ENCODE measurements at regions not wholly inside any gene's neighbourhood (a gene's known extent, or its start where the extent isn't known, plus 50 kb on each side); places are given as distances from the start of the nearest gene placed in this dataset.

GRCh38 chr12:115648463-115648862 lies 629.0 kb downstream of the MED13L start:
- no peaks in the 10 kb centered on the region for H3K9me2 ChIP-seq (replicated peaks; ENCODE audit: insufficient read depth)
- H3K27me3 ChIP-seq: no peaks in the 10 kb centered on the region
- no peak overlapping the region for H3K4me2 ChIP-seq
- no peaks in the 10 kb centered on the region for H3K9me3 ChIP-seq (ENCODE audit: low read depth)
- no peak overlapping the region for H2AFZ ChIP-seq
- H3K27ac ChIP-seq: peak overlapping the region; percentile 6
- no peaks in the 10 kb centered on the region for H3K36me3 ChIP-seq (replicated peaks; ENCODE audit: insufficient read depth, low read depth)
- TF ChIP-seq CTCF (IDR thresholded peaks at IDR 0.05; ENCODE audit: poor library complexity) (no peak), EZH2 (IDR thresholded peaks at IDR 0.05; ENCODE audit: borderline replicate concordance) (no peak), EZH2phosphoT487 (IDR thresholded peaks at IDR 0.05; ENCODE audit: low read depth, severe bottlenecking, unreplicated experiment) (no peak)
- H3K4me1 ChIP-seq (ENCODE audit: insufficient read depth): peaks cover 12% of the 10 kb centered on the region
- DNase-seq (ENCODE audit: low spot score): no peak
- 6% methylated on average over 1 of the region's 1 CpG for WGBS (ENCODE audit: low lambda C conversion rate, missing lambda C conversion rate)
- H3K4me3 ChIP-seq: no peak overlapping the region
- H4K20me1 ChIP-seq (ENCODE audit: insufficient read depth, poor library complexity, severe bottlenecking): no peaks in the 10 kb centered on the region
- no peaks in the 10 kb centered on the region for H3K79me2 ChIP-seq

GRCh38 chr12:115646210-115646609 lies 631.3 kb downstream of the MED13L start:
- 97% methylated on average over 2 of the region's 2 CpGs for WGBS (ENCODE audit: low lambda C conversion rate, missing lambda C conversion rate)
- Histone ChIP-seq H3K4me1 (ENCODE audit: insufficient read depth) (peaks cover 12% of the 10 kb centered on the region), H3K79me2 (no peaks in the 10 kb centered on the region), H3K9me3 (ENCODE audit: low read depth) (no peaks in the 10 kb centered on the region), H3K4me3 (no peak overlapping the region), H3K27me3 (no peaks in the 10 kb centered on the region), H3K4me2 (no peak overlapping the region), H3K36me3 (replicated peaks; ENCODE audit: insufficient read depth, low read depth) (no peaks in the 10 kb centered on the region), H2AFZ (no peak overlapping the region), H3K27ac (no peak overlapping the region), H4K20me1 (ENCODE audit: insufficient read depth, poor library complexity, severe bottlenecking) (no peaks in the 10 kb centered on the region), H3K9me2 (replicated peaks; ENCODE audit: insufficient read depth) (no peaks in the 10 kb centered on the region)
- no peak for DNase-seq (ENCODE audit: low spot score)
- TF ChIP-seq EZH2phosphoT487 (IDR thresholded peaks at IDR 0.05; ENCODE audit: low read depth, severe bottlenecking, unreplicated experiment) (no peak), CTCF (IDR thresholded peaks at IDR 0.05; ENCODE audit: poor library complexity) (no peak), EZH2 (IDR thresholded peaks at IDR 0.05; ENCODE audit: borderline replicate concordance) (no peak)

GRCh38 chr12:115640929-115641328 lies 636.6 kb downstream of the MED13L start:
- no peak overlapping the region for H2AFZ ChIP-seq
- peaks cover 3% of the 10 kb centered on the region for H3K4me1 ChIP-seq (ENCODE audit: insufficient read depth)
- no peak for DNase-seq (ENCODE audit: low spot score)
- H3K4me3 ChIP-seq: no peak overlapping the region
- no peaks in the 10 kb centered on the region for H4K20me1 ChIP-seq (ENCODE audit: insufficient read depth, poor library complexity, severe bottlenecking)
- no peak overlapping the region for H3K4me2 ChIP-seq
- TF ChIP-seq EZH2 (IDR thresholded peaks at IDR 0.05; ENCODE audit: borderline replicate concordance) (no peak), CTCF (IDR thresholded peaks at IDR 0.05; ENCODE audit: poor library complexity) (no peak), EZH2phosphoT487 (IDR thresholded peaks at IDR 0.05; ENCODE audit: low read depth, severe bottlenecking, unreplicated experiment) (no peak)
- H3K9me3 ChIP-seq (ENCODE audit: low read depth): no peaks in the 10 kb centered on the region
- H3K9me2 ChIP-seq (replicated peaks; ENCODE audit: insufficient read depth): no peaks in the 10 kb centered on the region
- WGBS (ENCODE audit: low lambda C conversion rate, missing lambda C conversion rate): 86% methylated on average over 2 of the region's 2 CpGs
- H3K36me3 ChIP-seq (replicated peaks; ENCODE audit: insufficient read depth, low read depth): no peaks in the 10 kb centered on the region
- H3K27me3 ChIP-seq: no peaks in the 10 kb centered on the region
- no peak overlapping the region for H3K27ac ChIP-seq
- no peaks in the 10 kb centered on the region for H3K79me2 ChIP-seq

- H3K9me2 ChIP-seq (replicated peaks; ENCODE audit: insufficient read depth): no peaks in the 10 kb centered on the region
- TF ChIP-seq EZH2phosphoT487 (IDR thresholded peaks at IDR 0.05; ENCODE audit: low read depth, severe bottlenecking, unreplicated experiment) (no peak), EZH2 (IDR thresholded peaks at IDR 0.05; ENCODE audit: borderline replicate concordance) (no peak), CTCF (IDR thresholded peaks at IDR 0.05; ENCODE audit: poor library complexity) (no peak)
- no peak overlapping the region for H3K4me2 ChIP-seq
- H3K9me3 ChIP-seq (ENCODE audit: low read depth): no peaks in the 10 kb centered on the region
- no peak for DNase-seq (ENCODE audit: low spot score)
- no peaks in the 10 kb centered on the region for H4K20me1 ChIP-seq (ENCODE audit: insufficient read depth, poor library complexity, severe bottlenecking)
- no peaks in the 10 kb centered on the region for H3K36me3 ChIP-seq (replicated peaks; ENCODE audit: insufficient read depth, low read depth)
- H3K4me1 ChIP-seq (ENCODE audit: insufficient read depth): peaks cover 3% of the 10 kb centered on the region
- no peak overlapping the region for H3K4me3 ChIP-seq
- no peaks in the 10 kb centered on the region for H3K27me3 ChIP-seq
- WGBS (ENCODE audit: low lambda C conversion rate, missing lambda C conversion rate): 70% methylated on average over 5 of the region's 5 CpGs
- H3K27ac ChIP-seq: no peak overlapping the region
- no peaks in the 10 kb centered on the region for H3K79me2 ChIP-seq
- H2AFZ ChIP-seq: no peak overlapping the region
These were observed 637.9 kb downstream of the MED13L start for GRCh38 chr12:115639648-115640012.

Data from hepatocyte (in vitro differentiated cells).